ENCODE measurements at regions not wholly inside any gene's neighbourhood (a gene's known extent, or its start where the extent isn't known, plus 50 kb on each side); places are given as distances from the start of the nearest gene placed in this dataset.

GRCh38 chr22:34881453-34881852, 184.5 kb upstream of the ISX start:
- DNase-seq = no peak
- TF ChIP-seq GATA1 (IDR thresholded peaks at IDR 0.05; ENCODE audit: low read depth, low read length) (no peak), POLR2A (IDR thresholded peaks at IDR 0.05; ENCODE audit: low read length) (no peak)

GRCh38 chr22:34885852-34886251, 180.1 kb upstream of the ISX start:
- DNase-seq = no peak
- no peak for TF ChIP-seq GATA1 (IDR thresholded peaks at IDR 0.05; ENCODE audit: low read depth, low read length)
- no peak for TF ChIP-seq POLR2A (IDR thresholded peaks at IDR 0.05; ENCODE audit: low read length)

- no peak for DNase-seq
- no peak for TF ChIP-seq POLR2A (IDR thresholded peaks at IDR 0.05; ENCODE audit: low read length)
- TF ChIP-seq GATA1 (IDR thresholded peaks at IDR 0.05; ENCODE audit: low read depth, low read length) = no peak
These were observed 179.6 kb upstream of the ISX start for GRCh38 chr22:34886391-34886790.

GRCh38 chr22:34886812-34887211, 179.1 kb upstream of the ISX start:
- TF ChIP-seq POLR2A (IDR thresholded peaks at IDR 0.05; ENCODE audit: low read length) = no peak
- no peak for TF ChIP-seq GATA1 (IDR thresholded peaks at IDR 0.05; ENCODE audit: low read depth, low read length)
- no peak for DNase-seq

- DNase-seq = no peak
- TF ChIP-seq GATA1 (IDR thresholded peaks at IDR 0.05; ENCODE audit: low read depth, low read length) (no peak), POLR2A (IDR thresholded peaks at IDR 0.05; ENCODE audit: low read length) (no peak)
These were observed 168.8 kb upstream of the ISX start for GRCh38 chr22:34897126-34897525.

GRCh38 chr22:34902335-34902734, 163.6 kb upstream of the ISX start:
- DNase-seq = no peak
- TF ChIP-seq GATA1 (IDR thresholded peaks at IDR 0.05; ENCODE audit: low read depth, low read length) = no peak
- TF ChIP-seq POLR2A (IDR thresholded peaks at IDR 0.05; ENCODE audit: low read length) = no peak

- TF ChIP-seq GATA1 (IDR thresholded peaks at IDR 0.05; ENCODE audit: low read depth, low read length) (no peak), POLR2A (IDR thresholded peaks at IDR 0.05; ENCODE audit: low read length) (no peak)
These were observed 162.5 kb upstream of the ISX start for GRCh38 chr22:34903416-34903815.

GRCh38 chr22:34904486-34904885, 161.5 kb upstream of the ISX start:
- TF ChIP-seq GATA1 (IDR thresholded peaks at IDR 0.05; ENCODE audit: low read depth, low read length) = no peak
- no peak for TF ChIP-seq POLR2A (IDR thresholded peaks at IDR 0.05; ENCODE audit: low read length)
- no peak for DNase-seq

More at GRCh38 chr22:34903416-34903815, 162.5 kb upstream of the ISX start:
- DNase-seq = no peak

GRCh38 chr22:34913826-34914225, 152.1 kb upstream of the ISX start:
- TF ChIP-seq POLR2A (IDR thresholded peaks at IDR 0.05; ENCODE audit: low read length) (no peak), GATA1 (IDR thresholded peaks at IDR 0.05; ENCODE audit: low read depth, low read length) (no peak)
- DNase-seq = no peak

GRCh38 chr22:34914846-34915245, 151.1 kb upstream of the ISX start:
- no peak for TF ChIP-seq POLR2A (IDR thresholded peaks at IDR 0.05; ENCODE audit: low read length)
- TF ChIP-seq GATA1 (IDR thresholded peaks at IDR 0.05; ENCODE audit: low read depth, low read length) = no peak

GRCh38 chr22:34917239-34917638, 148.7 kb upstream of the ISX start:
- no peak for DNase-seq
- TF ChIP-seq POLR2A (IDR thresholded peaks at IDR 0.05; ENCODE audit: low read length) (no peak), GATA1 (IDR thresholded peaks at IDR 0.05; ENCODE audit: low read depth, low read length) (no peak)

More at GRCh38 chr22:34914846-34915245, 151.1 kb upstream of the ISX start:
- DNase-seq = no peak

GRCh38 chr22:34931026-34931425, 134.9 kb upstream of the ISX start:
- TF ChIP-seq GATA1 (IDR thresholded peaks at IDR 0.05; ENCODE audit: low read depth, low read length) (no peak), POLR2A (IDR thresholded peaks at IDR 0.05; ENCODE audit: low read length) (no peak)
- DNase-seq = no peak

GRCh38 chr22:34934261-34934660, 131.7 kb upstream of the ISX start:
- TF ChIP-seq POLR2A (IDR thresholded peaks at IDR 0.05; ENCODE audit: low read length) = no peak
- TF ChIP-seq GATA1 (IDR thresholded peaks at IDR 0.05; ENCODE audit: low read depth, low read length) = no peak
- DNase-seq = no peak

- TF ChIP-seq GATA1 (IDR thresholded peaks at IDR 0.05; ENCODE audit: low read depth, low read length) (no peak), POLR2A (IDR thresholded peaks at IDR 0.05; ENCODE audit: low read length) (no peak)
- DNase-seq = no peak
These were observed 122.1 kb upstream of the ISX start for GRCh38 chr22:34943830-34944229.

- TF ChIP-seq POLR2A (IDR thresholded peaks at IDR 0.05; ENCODE audit: low read length) = no peak
- no peak for TF ChIP-seq GATA1 (IDR thresholded peaks at IDR 0.05; ENCODE audit: low read depth, low read length)
- DNase-seq = no peak
These were observed 119.5 kb upstream of the ISX start for GRCh38 chr22:34946339-34946985.

All from erythroblast (primary cell).